ENCODE measurements at regions not wholly inside any gene's neighbourhood (a gene's known extent, or its start where the extent isn't known, plus 50 kb on each side); places are given as distances from the start of the nearest gene placed in this dataset.

- H3K27ac Mint-ChIP-seq = no peak overlapping the region
- no peak for TF ChIP-seq CTCF (IDR thresholded peaks at IDR 0.05; ENCODE audit: unreplicated experiment)
- no peaks in the 10 kb centered on the region for H3K9me3 Mint-ChIP-seq (ENCODE audit: low read depth)
- H3K27me3 Mint-ChIP-seq = peaks cover 4% of the 10 kb centered on the region
- H3K4me3 Mint-ChIP-seq (ENCODE audit: low read depth) = no peak overlapping the region
- H3K4me1 Mint-ChIP-seq (ENCODE audit: low read depth) = peaks cover 1% of the 10 kb centered on the region
- no peak for DNase-seq (ENCODE audit: low spot score, unreplicated experiment)
- H3K36me3 Mint-ChIP-seq (ENCODE audit: insufficient read depth) = no peaks in the 10 kb centered on the region
Observed at GRCh38 chr10:120732643-120733313, 118.4 kb upstream of the WDR11 start.

- no peaks in the 10 kb centered on the region for H3K36me3 Mint-ChIP-seq (ENCODE audit: insufficient read depth)
- H3K4me3 Mint-ChIP-seq (ENCODE audit: low read depth) = no peak overlapping the region
- H3K9me3 Mint-ChIP-seq (ENCODE audit: low read depth) = no peaks in the 10 kb centered on the region
- peaks cover 1% of the 10 kb centered on the region for H3K4me1 Mint-ChIP-seq (ENCODE audit: low read depth)
- TF ChIP-seq CTCF (IDR thresholded peaks at IDR 0.05; ENCODE audit: unreplicated experiment) = no peak
- H3K27ac Mint-ChIP-seq = no peak overlapping the region
- no peak for DNase-seq (ENCODE audit: low spot score, unreplicated experiment)
- H3K27me3 Mint-ChIP-seq = peaks cover 14% of the 10 kb centered on the region
Observed at GRCh38 chr10:120734483-120735078, 116.6 kb upstream of the WDR11 start.

- TF ChIP-seq CTCF (IDR thresholded peaks at IDR 0.05; ENCODE audit: unreplicated experiment) = no peak
- no peaks in the 10 kb centered on the region for H3K36me3 Mint-ChIP-seq (ENCODE audit: insufficient read depth)
- peaks cover 1% of the 10 kb centered on the region for H3K4me1 Mint-ChIP-seq (ENCODE audit: low read depth)
- no peak overlapping the region for H3K4me3 Mint-ChIP-seq (ENCODE audit: low read depth)
- H3K9me3 Mint-ChIP-seq (ENCODE audit: low read depth) = no peaks in the 10 kb centered on the region
- H3K27me3 Mint-ChIP-seq = peaks cover 14% of the 10 kb centered on the region
- H3K27ac Mint-ChIP-seq = no peak overlapping the region
- DNase-seq (ENCODE audit: low spot score, unreplicated experiment) = no peak
Observed at GRCh38 chr10:120735315-120735714, 115.8 kb upstream of the WDR11 start.

- Mint-ChIP-seq H3K27ac (no peak overlapping the region), H3K4me1 (ENCODE audit: low read depth) (peaks cover 1% of the 10 kb centered on the region), H3K36me3 (ENCODE audit: insufficient read depth) (no peaks in the 10 kb centered on the region), H3K27me3 (peaks cover 14% of the 10 kb centered on the region), H3K4me3 (ENCODE audit: low read depth) (no peak overlapping the region), H3K9me3 (ENCODE audit: low read depth) (no peaks in the 10 kb centered on the region)
- DNase-seq (ENCODE audit: low spot score, unreplicated experiment) = no peak
- peak; percentile 81 for TF ChIP-seq CTCF (IDR thresholded peaks at IDR 0.05; ENCODE audit: unreplicated experiment)
Observed at GRCh38 chr10:120735773-120736371, 115.3 kb upstream of the WDR11 start.

- Mint-ChIP-seq H3K4me1 (ENCODE audit: low read depth) (peaks cover 2% of the 10 kb centered on the region), H3K27me3 (peaks cover 14% of the 10 kb centered on the region), H3K36me3 (ENCODE audit: insufficient read depth) (no peaks in the 10 kb centered on the region), H3K4me3 (ENCODE audit: low read depth) (no peak overlapping the region), H3K27ac (no peak overlapping the region), H3K9me3 (ENCODE audit: low read depth) (no peaks in the 10 kb centered on the region)
- no peak for DNase-seq (ENCODE audit: low spot score, unreplicated experiment)
- no peak for TF ChIP-seq CTCF (IDR thresholded peaks at IDR 0.05; ENCODE audit: unreplicated experiment)
Observed at GRCh38 chr10:120736377-120736776, 114.8 kb upstream of the WDR11 start.

All from progenitor cell of endocrine pancreas (in vitro differentiated cells).